ENCODE measurements at regions not wholly inside any gene's neighbourhood (a gene's known extent, or its start where the extent isn't known, plus 50 kb on each side); places are given as distances from the start of the nearest gene placed in this dataset.

GRCh38 chr1:241413974-241414373 lies 57.0 kb upstream of the RGS7 start:
- TF ChIP-seq CTCF (IDR thresholded peaks at IDR 0.05; ENCODE audit: borderline replicate concordance, extremely low read depth, low read length, poor library complexity, severe bottlenecking), result no peak
- no peak for TF ChIP-seq EZH2 (IDR thresholded peaks at IDR 0.05; ENCODE audit: borderline replicate concordance, low read depth, low read length, severe bottlenecking)
